HepG2 (cell line): ENCODE measurements at regions not wholly inside any gene's neighbourhood (a gene's known extent, or its start where the extent isn't known, plus 50 kb on each side); places are given as distances from the start of the nearest gene placed in this dataset.

Experiments
- KLF6 ChIP-seq: IDR thresholded peaks from 2 replicates; pipeline ENCODE4 v1.8.0; 2016; ENCODE audit warnings: missing biosample characterization, missing genetic modification reagents
- MAZ ChIP-seq, 2 experiments: sonication (generic) in 1 of 2; formaldehyde crosslinking in 1 of 2; IDR thresholded peaks; 2 replicates each; pipeline versions ENCODE4 v1.5.0 to v1.6.1; 2012 to 2020; ENCODE audit warnings: low read depth in 2 of 2, mild to moderate bottlenecking in 2 of 2, borderline replicate concordance in 1 of 2, improper control_type of control experiment in 1 of 2, low read length in 1 of 2, missing genetic modification reagents in 1 of 2, moderate library complexity in 1 of 2
- RARA ChIP-seq: IDR thresholded peaks from 2 replicates; pipeline ENCODE4 v1.6.1; 2016; ENCODE audit warnings: missing genetic modification reagents, missing compliant biosample characterization
- RARG ChIP-seq: sonication (generic); formaldehyde crosslinking; IDR thresholded peaks from 2 replicates; pipeline ENCODE4 v1.4.0; 2020; ENCODE audit warnings: low read depth, mild to moderate bottlenecking, missing genetic modification reagents
- RXRB ChIP-seq: IDR thresholded peaks from 2 replicates; pipeline ENCODE4 v1.6.1; 2016; ENCODE audit warnings: borderline replicate concordance, missing genetic modification reagents, missing compliant biosample characterization
- SMC3 ChIP-seq: IDR thresholded peaks from 2 replicates; pipeline ENCODE4 v1.6.1; 2011; ENCODE audit warnings: low read length, improper control_type of control experiment
- SP140L ChIP-seq: sonication (generic); formaldehyde crosslinking; IDR thresholded peaks from 2 replicates; pipeline ENCODE4 v1.4.0; 2020; ENCODE audit warnings: missing genetic modification reagents, borderline replicate concordance
- SRY ChIP-seq: sonication (generic); formaldehyde crosslinking; IDR thresholded peaks from 2 replicates; pipeline ENCODE4 v1.8.0; 2022; ENCODE audit warnings: mild to moderate bottlenecking, missing genetic modification reagents
- SUZ12 ChIP-seq: fragments of 150-350 bp; IDR thresholded peaks from 2 replicates; pipeline ENCODE4 v1.6.1; 2014; ENCODE audit warnings: low read depth, low read length
- THYN1 ChIP-seq: sonication (generic); formaldehyde crosslinking; IDR thresholded peaks from 2 replicates; pipeline ENCODE4 v1.8.1; 2023; ENCODE audit warnings: low read depth, mild to moderate bottlenecking, moderate library complexity, missing genetic modification reagents, borderline replicate concordance
- ZFP41 ChIP-seq: sonication (generic); formaldehyde crosslinking; IDR thresholded peaks from 2 replicates; pipeline ENCODE4 v1.4.0; 2020; ENCODE audit warnings: mild to moderate bottlenecking, missing genetic modification reagents, borderline replicate concordance
- ZFX ChIP-seq: sonication (generic); formaldehyde crosslinking; IDR thresholded peaks from 2 replicates; pipeline ENCODE4 v1.4.0; 2020; ENCODE audit warnings: mild to moderate bottlenecking, low read depth, missing genetic modification reagents, moderate library complexity
- ZMAT3 ChIP-seq: sonication (generic); formaldehyde crosslinking; conservative IDR thresholded peaks from 2 replicates; pipeline ENCODE4 v1.7.0; 2021; ENCODE audit warnings: missing genetic modification reagents
- ZNF335 ChIP-seq: sonication (generic); formaldehyde crosslinking; IDR thresholded peaks from 2 replicates; pipeline ENCODE4 v1.4.0; 2020; ENCODE audit warnings: missing genetic modification reagents
- ZNF563 ChIP-seq: sonication (generic); formaldehyde crosslinking; IDR thresholded peaks from 2 replicates; pipeline ENCODE4 v1.8.0; 2022; ENCODE audit warnings: mild to moderate bottlenecking, moderate library complexity, missing genetic modification reagents
- ZNF660 ChIP-seq: sonication (generic); formaldehyde crosslinking; IDR thresholded peaks from 2 replicates; pipeline ENCODE4 v1.5.1; 2020; ENCODE audit warnings: mild to moderate bottlenecking, low read depth, missing genetic modification reagents, borderline replicate concordance
- ZNF777 ChIP-seq: sonication (generic); formaldehyde crosslinking; IDR thresholded peaks from 2 replicates; pipeline ENCODE4 v1.4.0; 2020; ENCODE audit warnings: missing genetic modification reagents
- ZSCAN30 ChIP-seq: sonication (generic); formaldehyde crosslinking; IDR thresholded peaks from 2 replicates; pipeline ENCODE4 v1.5.0; 2020; ENCODE audit warnings: mild to moderate bottlenecking, missing genetic modification reagents
- TF ChIP-seq, protein P1 (sequence below): fragments of 450-650 bp; IDR thresholded peaks from 2 replicates; pipeline ENCODE4 v1.6.1; 2016
- TF ChIP-seq, protein P2 (sequence below): IDR thresholded peaks from 2 replicates; pipeline ENCODE4 v1.6.1; 2018; ENCODE audit warnings: missing genetic modification reagents, mild to moderate bottlenecking, missing compliant biosample characterization
- TF ChIP-seq, protein P3 (sequence below): sonication (generic); formaldehyde crosslinking; IDR thresholded peaks from 2 replicates; pipeline ENCODE4 v1.4.0; 2020; ENCODE audit warnings: missing genetic modification reagents, mild to moderate bottlenecking, borderline replicate concordance
- TF ChIP-seq, protein P4 (sequence below): sonication (generic); formaldehyde crosslinking; IDR thresholded peaks from 2 replicates; pipeline ENCODE4 v1.4.0; 2020; ENCODE audit warnings: missing genetic modification reagents

DNA sequence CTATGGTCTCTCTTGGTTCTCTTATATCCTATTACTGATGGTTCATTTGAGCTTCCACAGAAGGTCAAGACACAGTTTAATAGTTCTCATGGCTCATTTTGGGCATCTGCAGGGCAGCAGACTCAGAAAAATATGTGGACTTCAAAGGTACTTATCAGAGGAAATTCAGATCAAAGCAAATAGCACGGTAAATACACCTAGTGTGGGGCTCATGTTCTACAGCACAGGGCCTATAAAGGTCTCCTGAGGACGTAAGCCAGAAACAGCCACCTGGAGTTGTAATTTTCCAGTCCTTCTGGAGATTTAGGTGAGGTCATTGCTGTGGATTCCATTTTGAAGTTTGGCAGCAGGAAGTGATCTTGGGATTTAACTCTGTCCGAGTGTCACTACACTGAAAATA is 134.5 kb upstream of the SGO1 start (continued):
- TF ChIP-seq RARA (CRISPR knock-in tag) (peak; percentile 85), RARG (no peak), ZNF660 (CRISPR knock-in tag) (no peak), KLF6 (no peak), SRY (no peak), ZNF777 (CRISPR knock-in tag) (no peak), ZMAT3 (CRISPR knock-in tag) (0 out of 2 replicates have a peak, but pooled peaks have one; percentile 48), MAZ (IDR thresholded peaks at IDR 0.05; ENCODE audit: borderline replicate concordance, low read depth, low read length) (no peak), MAZ (CRISPR knock-in tag; IDR thresholded peaks at IDR 0.05; ENCODE audit: low read depth) (no peak), SUZ12 (no peak), ZSCAN30 (CRISPR knock-in tag) (no peak), SMC3 (no peak), SP140L (CRISPR knock-in tag) (no peak), THYN1 (CRISPR knock-in tag) (no peak), ZFP41 (CRISPR knock-in tag) (no peak), ZFX (CRISPR knock-in tag) (peak; percentile 55; the same call in 1 of the 2 replicates), ZNF563 (CRISPR knock-in tag) (no peak), ZNF335 (CRISPR knock-in tag) (no peak), RXRB (CRISPR knock-in tag) (peak; percentile 99)
- TF ChIP-seq, protein P1, sequence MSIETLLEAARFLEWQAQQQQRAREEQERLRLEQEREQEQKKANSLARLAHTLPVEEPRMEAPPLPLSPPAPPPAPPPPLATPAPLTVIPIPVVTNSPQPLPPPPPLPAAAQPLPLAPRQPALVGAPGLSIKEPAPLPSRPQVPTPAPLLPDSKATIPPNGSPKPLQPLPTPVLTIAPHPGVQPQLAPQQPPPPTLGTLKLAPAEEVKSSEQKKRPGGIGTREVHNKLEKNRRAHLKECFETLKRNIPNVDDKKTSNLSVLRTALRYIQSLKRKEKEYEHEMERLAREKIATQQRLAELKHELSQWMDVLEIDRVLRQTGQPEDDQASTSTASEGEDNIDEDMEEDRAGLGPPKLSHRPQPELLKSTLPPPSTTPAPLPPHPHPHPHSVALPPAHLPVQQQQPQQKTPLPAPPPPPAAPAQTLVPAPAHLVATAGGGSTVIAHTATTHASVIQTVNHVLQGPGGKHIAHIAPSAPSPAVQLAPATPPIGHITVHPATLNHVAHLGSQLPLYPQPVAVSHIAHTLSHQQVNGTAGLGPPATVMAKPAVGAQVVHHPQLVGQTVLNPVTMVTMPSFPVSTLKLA, result no peak
- TF ChIP-seq, protein P2, sequence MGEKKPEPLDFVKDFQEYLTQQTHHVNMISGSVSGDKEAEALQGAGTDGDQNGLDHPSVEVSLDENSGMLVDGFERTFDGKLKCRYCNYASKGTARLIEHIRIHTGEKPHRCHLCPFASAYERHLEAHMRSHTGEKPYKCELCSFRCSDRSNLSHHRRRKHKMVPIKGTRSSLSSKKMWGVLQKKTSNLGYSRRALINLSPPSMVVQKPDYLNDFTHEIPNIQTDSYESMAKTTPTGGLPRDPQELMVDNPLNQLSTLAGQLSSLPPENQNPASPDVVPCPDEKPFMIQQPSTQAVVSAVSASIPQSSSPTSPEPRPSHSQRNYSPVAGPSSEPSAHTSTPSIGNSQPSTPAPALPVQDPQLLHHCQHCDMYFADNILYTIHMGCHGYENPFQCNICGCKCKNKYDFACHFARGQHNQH (CRISPR knock-in tag), result peak; percentile 59; the same call in 1 of the 2 replicates
- TF ChIP-seq, protein P3, sequence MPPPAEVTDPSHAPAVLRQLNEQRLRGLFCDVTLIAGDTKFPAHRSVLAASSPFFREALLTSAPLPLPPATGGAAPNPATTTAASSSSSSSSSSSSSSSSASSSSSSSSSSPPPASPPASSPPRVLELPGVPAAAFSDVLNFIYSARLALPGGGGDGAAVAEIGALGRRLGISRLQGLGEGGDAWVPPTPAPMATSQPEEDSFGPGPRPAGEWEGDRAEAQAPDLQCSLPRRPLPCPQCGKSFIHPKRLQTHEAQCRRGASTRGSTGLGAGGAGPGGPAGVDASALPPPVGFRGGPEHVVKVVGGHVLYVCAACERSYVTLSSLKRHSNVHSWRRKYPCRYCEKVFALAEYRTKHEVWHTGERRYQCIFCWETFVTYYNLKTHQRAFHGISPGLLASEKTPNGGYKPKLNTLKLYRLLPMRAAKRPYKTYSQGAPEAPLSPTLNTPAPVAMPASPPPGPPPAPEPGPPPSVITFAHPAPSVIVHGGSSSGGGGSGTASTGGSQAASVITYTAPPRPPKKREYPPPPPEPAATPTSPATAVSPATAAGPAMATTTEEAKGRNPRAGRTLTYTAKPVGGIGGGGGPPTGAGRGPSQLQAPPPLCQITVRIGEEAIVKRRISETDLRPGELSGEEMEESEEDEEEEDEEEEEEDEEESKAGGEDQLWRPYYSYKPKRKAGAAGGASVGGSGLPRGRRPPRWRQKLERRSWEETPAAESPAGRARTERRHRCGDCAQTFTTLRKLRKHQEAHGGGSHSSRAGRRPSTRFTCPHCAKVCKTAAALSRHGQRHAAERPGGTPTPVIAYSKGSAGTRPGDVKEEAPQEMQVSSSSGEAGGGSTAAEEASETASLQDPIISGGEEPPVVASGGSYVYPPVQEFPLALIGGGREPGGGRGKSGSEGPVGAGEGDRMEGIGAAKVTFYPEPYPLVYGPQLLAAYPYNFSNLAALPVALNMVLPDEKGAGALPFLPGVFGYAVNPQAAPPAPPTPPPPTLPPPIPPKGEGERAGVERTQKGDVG (CRISPR knock-in tag), result no peak
- TF ChIP-seq, protein P4, sequence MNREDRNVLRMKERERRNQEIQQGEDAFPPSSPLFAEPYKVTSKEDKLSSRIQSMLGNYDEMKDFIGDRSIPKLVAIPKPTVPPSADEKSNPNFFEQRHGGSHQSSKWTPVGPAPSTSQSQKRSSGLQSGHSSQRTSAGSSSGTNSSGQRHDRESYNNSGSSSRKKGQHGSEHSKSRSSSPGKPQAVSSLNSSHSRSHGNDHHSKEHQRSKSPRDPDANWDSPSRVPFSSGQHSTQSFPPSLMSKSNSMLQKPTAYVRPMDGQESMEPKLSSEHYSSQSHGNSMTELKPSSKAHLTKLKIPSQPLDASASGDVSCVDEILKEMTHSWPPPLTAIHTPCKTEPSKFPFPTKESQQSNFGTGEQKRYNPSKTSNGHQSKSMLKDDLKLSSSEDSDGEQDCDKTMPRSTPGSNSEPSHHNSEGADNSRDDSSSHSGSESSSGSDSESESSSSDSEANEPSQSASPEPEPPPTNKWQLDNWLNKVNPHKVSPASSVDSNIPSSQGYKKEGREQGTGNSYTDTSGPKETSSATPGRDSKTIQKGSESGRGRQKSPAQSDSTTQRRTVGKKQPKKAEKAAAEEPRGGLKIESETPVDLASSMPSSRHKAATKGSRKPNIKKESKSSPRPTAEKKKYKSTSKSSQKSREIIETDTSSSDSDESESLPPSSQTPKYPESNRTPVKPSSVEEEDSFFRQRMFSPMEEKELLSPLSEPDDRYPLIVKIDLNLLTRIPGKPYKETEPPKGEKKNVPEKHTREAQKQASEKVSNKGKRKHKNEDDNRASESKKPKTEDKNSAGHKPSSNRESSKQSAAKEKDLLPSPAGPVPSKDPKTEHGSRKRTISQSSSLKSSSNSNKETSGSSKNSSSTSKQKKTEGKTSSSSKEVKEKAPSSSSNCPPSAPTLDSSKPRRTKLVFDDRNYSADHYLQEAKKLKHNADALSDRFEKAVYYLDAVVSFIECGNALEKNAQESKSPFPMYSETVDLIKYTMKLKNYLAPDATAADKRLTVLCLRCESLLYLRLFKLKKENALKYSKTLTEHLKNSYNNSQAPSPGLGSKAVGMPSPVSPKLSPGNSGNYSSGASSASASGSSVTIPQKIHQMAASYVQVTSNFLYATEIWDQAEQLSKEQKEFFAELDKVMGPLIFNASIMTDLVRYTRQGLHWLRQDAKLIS (CRISPR knock-in tag), result no peak
